HEK293T (cell line): ENCODE measurements at regions not wholly inside any gene's neighbourhood (a gene's known extent, or its start where the extent isn't known, plus 50 kb on each side); places are given as distances from the start of the nearest gene placed in this dataset.

Experiments used
- ARNT ChIP-seq: fragments of 450-650 bp; IDR thresholded peaks from 2 replicates; pipeline ENCODE4 v1.6.1; 2017; ENCODE audit warnings: mild to moderate bottlenecking
- CTBP1 ChIP-seq: fragments of 450-650 bp; IDR thresholded peaks from 2 replicates; pipeline ENCODE4 v1.6.1; 2016; ENCODE audit warnings: borderline replicate concordance
- ELF4 ChIP-seq: fragments of 450-650 bp; IDR thresholded peaks from 2 replicates; pipeline ENCODE4 v1.6.1; 2017; ENCODE audit warnings: antibody characterized with exemption
- FOXA1 ChIP-seq: fragments of 450-650 bp; IDR thresholded peaks from 2 replicates; pipeline ENCODE4 v1.6.1; 2016; ENCODE audit warnings: mild to moderate bottlenecking
- FOXK2 ChIP-seq: fragments of 450-650 bp; IDR thresholded peaks from 2 replicates; pipeline ENCODE4 v1.6.1; 2016; ENCODE audit warnings: mild to moderate bottlenecking
- FOXM1 ChIP-seq: fragments of 450-650 bp; IDR thresholded peaks from 2 replicates; pipeline ENCODE4 v1.6.1; 2017; ENCODE audit warnings: mild to moderate bottlenecking, borderline replicate concordance
- HDGF ChIP-seq: fragments of 450-650 bp; IDR thresholded peaks from 2 replicates; pipeline ENCODE4 v1.6.1; 2017; ENCODE audit warnings: antibody characterized with exemption, borderline replicate concordance
- L3MBTL2 ChIP-seq: fragments of 450-650 bp; conservative IDR thresholded peaks from 2 replicates; pipeline ENCODE4 v1.6.1; 2016; ENCODE audit warnings: mild to moderate bottlenecking
- SUZ12 ChIP-seq: fragments of 450-650 bp; IDR thresholded peaks from 2 replicates; pipeline ENCODE4 v1.6.1; 2016; ENCODE audit warnings: mild to moderate bottlenecking
- ZNF384 ChIP-seq: fragments of 450-650 bp; IDR thresholded peaks from 2 replicates; pipeline ENCODE4 v1.6.1; 2016
- TF ChIP-seq, protein P1 (sequence below): fragments of 450-650 bp; IDR thresholded peaks from 2 replicates; pipeline ENCODE4 v1.6.1; 2016

- no peak for TF ChIP-seq FOXK2
- no peak for TF ChIP-seq ARNT
- no peak for TF ChIP-seq ZNF384
- no peak for TF ChIP-seq FOXM1
- TF ChIP-seq, protein P1, sequence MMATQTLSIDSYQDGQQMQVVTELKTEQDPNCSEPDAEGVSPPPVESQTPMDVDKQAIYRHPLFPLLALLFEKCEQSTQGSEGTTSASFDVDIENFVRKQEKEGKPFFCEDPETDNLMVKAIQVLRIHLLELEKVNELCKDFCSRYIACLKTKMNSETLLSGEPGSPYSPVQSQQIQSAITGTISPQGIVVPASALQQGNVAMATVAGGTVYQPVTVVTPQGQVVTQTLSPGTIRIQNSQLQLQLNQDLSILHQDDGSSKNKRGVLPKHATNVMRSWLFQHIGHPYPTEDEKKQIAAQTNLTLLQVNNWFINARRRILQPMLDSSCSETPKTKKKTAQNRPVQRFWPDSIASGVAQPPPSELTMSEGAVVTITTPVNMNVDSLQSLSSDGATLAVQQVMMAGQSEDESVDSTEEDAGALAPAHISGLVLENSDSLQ: no peak
- TF ChIP-seq FOXA1: no peak
- no peak for TF ChIP-seq HDGF
- TF ChIP-seq SUZ12: no peak
- TF ChIP-seq ELF4: no peak
- no peak for TF ChIP-seq L3MBTL2
- no peak for TF ChIP-seq CTBP1
Observed at GRCh38 chr10:33720161-33720560, 385.7 kb upstream of the NRP1 start.
